A673 (cell line): ENCODE measurements at regions not wholly inside any gene's neighbourhood (a gene's known extent, or its start where the extent isn't known, plus 50 kb on each side); places are given as distances from the start of the nearest gene placed in this dataset.

Experiments
- CTCF ChIP-seq: fragments of 300-800, 200-600 bp; sonication (generic); conservative IDR thresholded peaks from 2 replicates; pipeline ENCODE4 v1.5.1; 2017; ENCODE audit warnings: low read depth, mild to moderate bottlenecking, antibody characterized with exemption, low read length, moderate library complexity, mixed read lengths
- EZH2 ChIP-seq: fragments of 200-600 bp; sonication (generic); IDR thresholded peaks from 2 replicates; pipeline ENCODE4 v1.6.1; 2017; ENCODE audit warnings: borderline replicate concordance, low read depth, mild to moderate bottlenecking, mixed read lengths, antibody characterized with exemption, low read length; ENCODE audit not compliant: poor library complexity, severe bottlenecking

DNA sequence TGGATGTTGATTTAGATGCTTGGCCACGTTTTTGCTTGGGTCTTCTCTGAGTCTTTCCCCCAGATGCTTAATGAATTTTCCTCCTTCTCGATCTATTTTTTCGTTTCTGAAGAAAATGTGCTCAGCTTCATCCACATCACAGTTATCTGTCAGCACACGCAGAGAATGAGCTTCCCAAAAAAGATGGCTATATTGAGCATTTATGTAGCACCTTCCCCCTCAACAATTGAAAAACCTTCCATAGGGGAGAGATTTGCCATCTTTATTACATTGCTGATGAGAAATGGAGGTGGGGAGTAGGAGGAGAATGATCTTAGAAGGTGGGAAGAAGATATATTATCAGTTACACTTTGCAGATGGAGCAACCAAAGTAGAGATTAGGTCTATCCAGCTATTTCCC lies 228.1 kb upstream of the PHYHIPL start:
- TF ChIP-seq CTCF = no peak
- no peak for TF ChIP-seq EZH2
